Testis (tissue), 2 donors: ENCODE measurements at regions not wholly inside any gene's neighbourhood (a gene's known extent, or its start where the extent isn't known, plus 50 kb on each side); places are given as distances from the start of the nearest gene placed in this dataset.

Source experiments
- CTCF ChIP-seq, 3 experiments: fragments of 450-650 bp in 2 of 3; fragments of 200-600 bp in 1 of 3; sonication (generic) in 1 of 3; IDR thresholded peaks; one replicate each; pipeline ENCODE4 v1.5.1; 2016 to 2019; ENCODE audit warnings: antibody characterized with exemption in 3 of 3, mild to moderate bottlenecking in 2 of 3, moderate library complexity in 1 of 3
- POLR2A ChIP-seq: fragments of 450-650 bp; IDR thresholded peaks from one replicate; pipeline ENCODE4 v1.6.1; 2017; ENCODE audit warnings: antibody characterized with exemption, mild to moderate bottlenecking, moderate library complexity

- TF ChIP-seq CTCF (IDR thresholded peaks at IDR 0.05), result no peak
- no peak for TF ChIP-seq POLR2A
Measured at GRCh38 chr2:173567493-173567892, 212.8 kb downstream of the CDCA7 start.
